Heart right ventricle (tissue), 16 donors: ENCODE measurements at regions not wholly inside any gene's neighbourhood (a gene's known extent, or its start where the extent isn't known, plus 50 kb on each side); places are given as distances from the start of the nearest gene placed in this dataset.

Experiments used
- ATAC-seq, 8 donors: fragments of 200-7000 bp; cut with Tn5 transposase; one replicate each; pipeline ENCODE4 v1.9.1; 2020; ENCODE audit warnings: mild to moderate bottlenecking in 8 of 8, moderate library complexity in 8 of 8, moderate number of reproducible peaks in 1 of 8
- DNase-seq, 2 donors: peaks; one replicate each; pipeline ENCODE4 v3.0.0-alpha.2; 2020
- H3K27ac ChIP-seq, 10 donors: fragments of 200-600 bp; sonication (generic) in 2 of 10; one replicate each; pipeline versions ENCODE4 v1.5.0 to v1.8.0; 2020 to 2022; ENCODE audit warnings: mild to moderate bottlenecking in 3 of 10
- H3K27me3 ChIP-seq, 7 donors: fragments of 200-600 bp; one replicate each; pipeline ENCODE4 v1.8.0; 2021 to 2022; ENCODE audit warnings: mild to moderate bottlenecking in 2 of 7
- H3K36me3 ChIP-seq, 9 donors: fragments of 200-600 bp; sonication (generic) in 1 of 9; one replicate each; pipeline versions ENCODE4 v1.5.0 to v1.8.0; 2020 to 2022; ENCODE audit warnings: mild to moderate bottlenecking in 2 of 9
- H3K4me1 ChIP-seq, 9 donors: fragments of 200-600 bp; sonication (generic) in 1 of 9; one replicate each; pipeline versions ENCODE4 v1.5.0 to v1.8.0; 2020 to 2022; ENCODE audit warnings: mild to moderate bottlenecking in 4 of 9
- H3K4me3 ChIP-seq, 10 donors: fragments of 200-600 bp; sonication (generic) in 2 of 10; one replicate each; pipeline versions ENCODE4 v1.5.0 to v1.8.0; 2020 to 2022; ENCODE audit warnings: mild to moderate bottlenecking in 7 of 10, moderate library complexity in 2 of 10
- H3K9me3 ChIP-seq, 11 donors: fragments of 200-600 bp in 10 of 11; sonication (generic) in 2 of 11; one replicate each; pipeline versions ENCODE4 v1.5.0 to v1.8.0; 2013 to 2022; ENCODE audit warnings: mild to moderate bottlenecking in 2 of 11, control low read depth in 1 of 11, moderate library complexity in 1 of 11
- CTCF ChIP-seq, 9 donors: fragments of 200-600 bp; sonication (generic) in 2 of 9; IDR thresholded peaks; one replicate each; pipeline versions ENCODE4 v1.5.0 to v1.8.0; 2021 to 2022; ENCODE audit warnings: antibody characterized with exemption in 9 of 9, mild to moderate bottlenecking in 5 of 9, moderate library complexity in 1 of 9
- WGBS, 2 donors: extraction: QIAGEN DNeasy Blood & Tissue Kit; methylation state at CpG; one replicate each; pipeline ENCODE4 v1.1.7; 2013; ENCODE audit warnings: inconsistent platforms in 1 of 2; 5-methylcytosine and 5-hydroxymethylcytosine counted together
- intact Hi-C, 10 donors: fragments of 100-400 bp; cut with DNase I; formaldehyde crosslinking; loops; one replicate each; pipeline versions ENCODE4 v1.11.1 to v1.14.2; 2022
- donor health status: Arrhythmogenic right ventricular cardiomyopathy.
- donor health status: ischemic (EF 13 %, LVEDD 7.1; RV severe dilation, severe dysfunction).
- donor health status: healthy with polysubstance abuse.
- donor health status: DM: no; HTN: yes; CAD: no.
- donor health status: DM: no; HTN: no; CAD: no.
- donor health status: ischemic (EF 25% LVEDD 6.9; RV normal size, moderate dysfunction).
- donor health status: ischemic (EF 25% LVEDD 5.7; RV mildly dilated, moderate dysfunction).
- donor health status: healthy.
- donor health status: DM: yes; HTN: yes; CAD: no.
- donor health status: Ischemic cardiomyopathy.
- donor health status: ischemic (EF 35%, LVEDD 5.7; RV mildly dilated, moderate dysfunction).
- donor health status: nonischemic (EF 11% LVEDD 7.7; RV severe dilation, severe dysfunction).
- donor health status: DM: yes; HTN: yes; CAD: no.
- donor health status: PGD.
- donor health status: ischemic (EF 29% LVEDD 5.4; RV normal size, mild dysfunction).
- donor health status: nonischemic (EF 23%, LVEDD 6.1; RV moderate dilation, normal function).

DNA sequence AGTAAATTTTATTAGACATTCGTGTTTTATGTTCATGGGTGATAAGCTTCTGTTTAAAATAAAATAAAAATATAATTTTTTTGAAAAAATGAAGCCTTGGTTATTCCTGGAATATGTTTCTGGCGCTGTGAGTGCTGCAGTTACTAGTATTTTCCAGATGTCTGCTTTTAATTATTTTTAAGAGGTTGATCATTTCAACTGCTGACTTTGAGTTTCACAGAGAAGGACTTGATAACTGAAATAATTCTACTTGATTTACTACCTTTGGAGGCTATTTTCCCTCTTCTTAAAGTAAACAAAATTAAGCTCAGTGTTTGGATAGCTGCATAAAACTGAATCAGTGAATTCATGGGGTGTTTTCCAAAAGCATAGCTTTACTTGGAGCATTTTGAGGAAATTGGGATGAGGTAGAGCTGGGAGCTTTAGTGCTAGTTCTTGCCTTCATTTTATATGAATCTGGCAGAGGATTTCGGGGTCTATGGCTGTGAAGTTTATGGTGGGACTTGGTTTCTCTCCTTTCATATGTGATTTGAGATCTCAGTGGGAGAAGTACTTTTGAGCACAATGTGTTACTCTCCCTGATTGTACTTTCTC is 666.5 kb downstream of the DCDC2C start:
- ATAC-seq = no peak
- WGBS, 2 donors = 52 to 57% methylated on average over 3 of the region's 3 CpGs

GRCh38 chr2:4370422-4371090 is 667.2 kb downstream of the DCDC2C start:
- Histone ChIP-seq H3K36me3 (no peaks in the 10 kb centered on the region), H3K4me1 (no peaks in the 10 kb centered on the region), H3K27me3 (no peaks in the 10 kb centered on the region), H3K27ac (no peak overlapping the region), H3K4me3 (no peak overlapping the region), H3K9me3 (peaks cover 0 to 43% (median 19%) of the 10 kb centered on the region in 11 donors)
- ATAC-seq = no peak
- no peak for DNase-seq
- 72 to 77% methylated on average over 3 of the region's 3 CpGs for WGBS, 2 donors
- TF ChIP-seq CTCF (IDR thresholded peaks at IDR 0.05) = no peak
- intact Hi-C loops = no loop called here

More for the DNA sequence above, 666.5 kb downstream of the DCDC2C start:
- no peaks in the 10 kb centered on the region for H3K4me1 ChIP-seq
- no peak for DNase-seq
- H3K27me3 ChIP-seq = no peaks in the 10 kb centered on the region
- no peak for TF ChIP-seq CTCF (IDR thresholded peaks at IDR 0.05)
- H3K27ac ChIP-seq = no peak overlapping the region
- peaks cover 0 to 49% (median 19%) of the 10 kb centered on the region in 11 donors for H3K9me3 ChIP-seq
- no peaks in the 10 kb centered on the region for H3K36me3 ChIP-seq
- intact Hi-C loops = no loop called here
- H3K4me3 ChIP-seq = no peak overlapping the region

GRCh38 chr2:4381049-4381448 is 677.7 kb downstream of the DCDC2C start:
- Histone ChIP-seq H3K9me3 (peaks cover 0 to 19% (median 0%) of the 10 kb centered on the region in 11 donors), H3K4me3 (no peak overlapping the region), H3K4me1 (no peaks in the 10 kb centered on the region), H3K27me3 (no peaks in the 10 kb centered on the region), H3K27ac (no peak overlapping the region), H3K36me3 (no peaks in the 10 kb centered on the region)
- no peak for TF ChIP-seq CTCF (IDR thresholded peaks at IDR 0.05)
- DNase-seq (no peak), ATAC-seq (no peak)
- intact Hi-C loops = no loop called here
- WGBS, 2 donors = 27 to 29% methylated on average over 5 of the region's 5 CpGs

- TF ChIP-seq CTCF (IDR thresholded peaks at IDR 0.05) = no peak
- 65 to 73% methylated on average over 3 of the region's 3 CpGs for WGBS, 2 donors
- no peaks in the 10 kb centered on the region for H3K4me1 ChIP-seq
Measured at GRCh38 chr2:4381773-4382172, 678.4 kb downstream of the DCDC2C start.

More at GRCh38 chr2:4381773-4382172, 678.4 kb downstream of the DCDC2C start:
- intact Hi-C loops = no loop called here
- no peaks in the 10 kb centered on the region for H3K36me3 ChIP-seq
- no peak overlapping the region for H3K4me3 ChIP-seq
- H3K9me3 ChIP-seq = peaks cover 0 to 23% (median 0%) of the 10 kb centered on the region in 11 donors
- DNase-seq = no peak
- H3K27ac ChIP-seq = no peak overlapping the region
- ATAC-seq = no peak
- H3K27me3 ChIP-seq = no peaks in the 10 kb centered on the region
